GM23338 (cell line): ENCODE measurements at regions not wholly inside any gene's neighbourhood (a gene's known extent, or its start where the extent isn't known, plus 50 kb on each side); places are given as distances from the start of the nearest gene placed in this dataset.

Source experiments
- ATAC-seq: fragments of 200-7000 bp; cut with Tn5 transposase; 3 replicates; pipeline ENCODE4 v1.9.1; 2020
- DNase-seq: peaks from one replicate; pipeline ENCODE4 v3.0.0-alpha.2; 2015; ENCODE audit warnings: low spot score
- H2AFZ ChIP-seq: fragments of 200-600 bp; sonication (generic); 2 replicates; pipeline ENCODE4 v1.8.0; 2016; ENCODE audit warnings: antibody characterized with exemption, mild to moderate bottlenecking, moderate library complexity
- H3F3A ChIP-seq: fragments of 200-600 bp; sonication (generic); replicated peaks from 2 replicates; pipeline ENCODE4 v1.8.0; 2017; ENCODE audit warnings: antibody characterized with exemption, mixed run types, low read depth
- H3K27ac ChIP-seq: fragments of 200-600 bp; sonication (generic); 2 replicates; pipeline ENCODE4 v1.6.1; 2016; ENCODE audit warnings: low read depth
- H3K27me3 ChIP-seq: fragments of 200-600 bp; sonication (generic); 2 replicates; pipeline ENCODE4 v1.8.0; 2016; ENCODE audit warnings: mild to moderate bottlenecking, mixed run types, moderate library complexity; ENCODE audit not compliant: insufficient read depth
- H3K36me3 ChIP-seq: fragments of 200-600 bp; sonication (generic); 2 replicates; pipeline ENCODE4 v1.8.0; 2016; ENCODE audit warnings: mild to moderate bottlenecking; ENCODE audit not compliant: insufficient read depth
- H3K4me1 ChIP-seq: fragments of 200-600 bp; sonication (generic); 2 replicates; pipeline ENCODE4 v1.8.0; 2016; ENCODE audit warnings: mild to moderate bottlenecking, moderate library complexity; ENCODE audit not compliant: insufficient read depth
- H3K4me2 ChIP-seq: fragments of 200-600 bp; sonication (generic); 2 replicates; pipeline ENCODE4 v1.7.1; 2017; ENCODE audit warnings: mixed run types
- H3K4me3 ChIP-seq: fragments of 200-600 bp; sonication (generic); 2 replicates; pipeline ENCODE4 v1.6.1; 2016; ENCODE audit warnings: mixed run types
- H3K79me2 ChIP-seq: fragments of 200-600 bp; sonication (generic); replicated peaks from 2 replicates; pipeline ENCODE4 v1.8.0; 2017; ENCODE audit warnings: mild to moderate bottlenecking; ENCODE audit not compliant: insufficient read depth
- H3K9me2 ChIP-seq: fragments of 200-600 bp; sonication (generic); 2 replicates; pipeline ENCODE4 v1.8.0; 2017; ENCODE audit not compliant: insufficient read depth
- H4K20me1 ChIP-seq: fragments of 200-600 bp; sonication (generic); replicated peaks from 2 replicates; pipeline ENCODE4 v1.8.0; 2017; ENCODE audit warnings: mild to moderate bottlenecking; ENCODE audit not compliant: insufficient read depth
- H3K27ac Mint-ChIP-seq: 2 replicates; pipeline ENCODE4 v1.8.0; 2020; ENCODE audit warnings: inconsistent platforms, mild to moderate bottlenecking, moderate library complexity, mixed read lengths
- H3K27me3 Mint-ChIP-seq: 3 replicates; pipeline ENCODE4 v1.8.0; 2022; ENCODE audit warnings: low read depth, mild to moderate bottlenecking, moderate library complexity, mixed read lengths, inconsistent platforms; ENCODE audit not compliant: insufficient read depth, poor library complexity
- H3K36me3 Mint-ChIP-seq: 3 replicates; pipeline ENCODE4 v1.8.0; 2021; ENCODE audit warnings: low read depth, mild to moderate bottlenecking, inconsistent platforms, moderate library complexity, mixed read lengths
- H3K4me1 Mint-ChIP-seq: 3 replicates; pipeline ENCODE4 v1.8.0; 2020; ENCODE audit warnings: mild to moderate bottlenecking, inconsistent platforms, mixed read lengths
- H3K4me3 Mint-ChIP-seq: 3 replicates; pipeline ENCODE4 v1.8.0; 2021; ENCODE audit warnings: moderate library complexity, mild to moderate bottlenecking, inconsistent platforms, mixed read lengths
- H3K9me3 Mint-ChIP-seq: 3 replicates; pipeline ENCODE4 v1.8.0; 2020; ENCODE audit warnings: moderate library complexity, mild to moderate bottlenecking, inconsistent platforms, mixed read lengths
- EZH2phosphoT487 ChIP-seq: fragments of 200-600 bp; sonication (generic); IDR thresholded peaks from one replicate; pipeline ENCODE4 v1.8.1; 2018; ENCODE audit warnings: antibody characterized with exemption; ENCODE audit not compliant: unreplicated experiment
- JUNB ChIP-seq: IDR thresholded peaks from one replicate; pipeline ENCODE4 v1.6.1; 2016; ENCODE audit warnings: antibody characterized with exemption; ENCODE audit not compliant: unreplicated experiment
- STAT1 ChIP-seq: IDR thresholded peaks from one replicate; pipeline ENCODE4 v1.6.1; 2016; ENCODE audit warnings: antibody characterized with exemption; ENCODE audit not compliant: unreplicated experiment
- ZNF114 ChIP-seq: fragments of 250-450 bp; sonication (Bioruptor Pico); IDR thresholded peaks from 2 replicates; pipeline ENCODE4 v1.5.0; 2020; ENCODE audit warnings: mild to moderate bottlenecking, moderate library complexity
- TF ChIP-seq, protein P1 (sequence below): fragments of 250-450 bp; sonication (Bioruptor Pico); IDR thresholded peaks from 2 replicates; pipeline ENCODE4 v1.5.0; 2020; ENCODE audit warnings: mild to moderate bottlenecking, moderate library complexity
- TF ChIP-seq, protein P2 (sequence below), 2 experiments: fragments of 200-600 bp in 1 of 2; sonication (generic) in 1 of 2; conservative IDR thresholded peaks; 2 replicates each; pipeline versions ENCODE4 v1.5.1 to v1.6.1; 2016 to 2017; ENCODE audit warnings: antibody characterized with exemption in 2 of 2, low read depth in 2 of 2, mild to moderate bottlenecking in 2 of 2, moderate library complexity in 1 of 2

DNA sequence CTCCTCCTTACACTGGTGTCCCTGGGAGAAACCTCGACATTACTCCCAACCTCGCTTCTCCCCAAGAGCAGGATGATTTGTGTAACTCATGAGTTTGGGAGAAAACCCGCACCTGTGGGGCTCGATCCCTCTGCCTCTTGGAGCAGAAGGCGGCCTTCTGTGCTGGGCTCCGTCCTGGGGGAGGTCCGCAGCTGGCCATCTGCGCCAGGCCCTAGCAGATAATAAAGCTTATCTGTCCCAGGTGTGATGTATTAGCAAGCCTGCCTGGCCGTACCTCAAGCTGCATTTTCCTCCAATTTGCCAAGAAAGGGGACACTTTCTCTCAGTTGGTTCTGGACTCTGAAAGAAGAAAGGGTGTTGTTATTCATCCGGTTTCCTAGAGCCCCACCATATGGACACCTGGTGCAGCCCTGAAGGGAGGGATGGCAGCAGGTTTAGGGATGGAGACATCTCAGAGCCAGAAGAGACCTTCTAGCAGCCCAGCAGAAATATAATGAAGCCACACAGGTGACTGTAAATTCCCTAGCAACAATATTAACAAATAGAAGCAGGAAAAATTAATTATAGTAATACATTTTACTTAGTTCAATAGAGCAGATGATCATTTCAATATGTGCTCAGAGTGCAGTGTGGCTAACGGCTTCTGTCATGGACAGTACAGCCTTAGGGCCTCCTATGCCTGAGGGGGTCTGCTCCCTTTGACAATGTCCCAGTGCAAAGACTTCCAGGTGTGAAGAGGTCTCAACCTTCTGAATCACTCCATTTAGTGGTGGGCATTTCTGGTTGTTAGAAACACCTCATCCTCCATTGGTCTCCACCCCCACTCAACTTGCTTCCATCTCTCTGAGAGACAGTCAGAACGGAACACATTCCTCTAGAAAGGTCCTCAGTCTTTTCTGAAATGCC is 94.8 kb downstream of the CPN2 start (continued):
- TF ChIP-seq, protein P1, sequence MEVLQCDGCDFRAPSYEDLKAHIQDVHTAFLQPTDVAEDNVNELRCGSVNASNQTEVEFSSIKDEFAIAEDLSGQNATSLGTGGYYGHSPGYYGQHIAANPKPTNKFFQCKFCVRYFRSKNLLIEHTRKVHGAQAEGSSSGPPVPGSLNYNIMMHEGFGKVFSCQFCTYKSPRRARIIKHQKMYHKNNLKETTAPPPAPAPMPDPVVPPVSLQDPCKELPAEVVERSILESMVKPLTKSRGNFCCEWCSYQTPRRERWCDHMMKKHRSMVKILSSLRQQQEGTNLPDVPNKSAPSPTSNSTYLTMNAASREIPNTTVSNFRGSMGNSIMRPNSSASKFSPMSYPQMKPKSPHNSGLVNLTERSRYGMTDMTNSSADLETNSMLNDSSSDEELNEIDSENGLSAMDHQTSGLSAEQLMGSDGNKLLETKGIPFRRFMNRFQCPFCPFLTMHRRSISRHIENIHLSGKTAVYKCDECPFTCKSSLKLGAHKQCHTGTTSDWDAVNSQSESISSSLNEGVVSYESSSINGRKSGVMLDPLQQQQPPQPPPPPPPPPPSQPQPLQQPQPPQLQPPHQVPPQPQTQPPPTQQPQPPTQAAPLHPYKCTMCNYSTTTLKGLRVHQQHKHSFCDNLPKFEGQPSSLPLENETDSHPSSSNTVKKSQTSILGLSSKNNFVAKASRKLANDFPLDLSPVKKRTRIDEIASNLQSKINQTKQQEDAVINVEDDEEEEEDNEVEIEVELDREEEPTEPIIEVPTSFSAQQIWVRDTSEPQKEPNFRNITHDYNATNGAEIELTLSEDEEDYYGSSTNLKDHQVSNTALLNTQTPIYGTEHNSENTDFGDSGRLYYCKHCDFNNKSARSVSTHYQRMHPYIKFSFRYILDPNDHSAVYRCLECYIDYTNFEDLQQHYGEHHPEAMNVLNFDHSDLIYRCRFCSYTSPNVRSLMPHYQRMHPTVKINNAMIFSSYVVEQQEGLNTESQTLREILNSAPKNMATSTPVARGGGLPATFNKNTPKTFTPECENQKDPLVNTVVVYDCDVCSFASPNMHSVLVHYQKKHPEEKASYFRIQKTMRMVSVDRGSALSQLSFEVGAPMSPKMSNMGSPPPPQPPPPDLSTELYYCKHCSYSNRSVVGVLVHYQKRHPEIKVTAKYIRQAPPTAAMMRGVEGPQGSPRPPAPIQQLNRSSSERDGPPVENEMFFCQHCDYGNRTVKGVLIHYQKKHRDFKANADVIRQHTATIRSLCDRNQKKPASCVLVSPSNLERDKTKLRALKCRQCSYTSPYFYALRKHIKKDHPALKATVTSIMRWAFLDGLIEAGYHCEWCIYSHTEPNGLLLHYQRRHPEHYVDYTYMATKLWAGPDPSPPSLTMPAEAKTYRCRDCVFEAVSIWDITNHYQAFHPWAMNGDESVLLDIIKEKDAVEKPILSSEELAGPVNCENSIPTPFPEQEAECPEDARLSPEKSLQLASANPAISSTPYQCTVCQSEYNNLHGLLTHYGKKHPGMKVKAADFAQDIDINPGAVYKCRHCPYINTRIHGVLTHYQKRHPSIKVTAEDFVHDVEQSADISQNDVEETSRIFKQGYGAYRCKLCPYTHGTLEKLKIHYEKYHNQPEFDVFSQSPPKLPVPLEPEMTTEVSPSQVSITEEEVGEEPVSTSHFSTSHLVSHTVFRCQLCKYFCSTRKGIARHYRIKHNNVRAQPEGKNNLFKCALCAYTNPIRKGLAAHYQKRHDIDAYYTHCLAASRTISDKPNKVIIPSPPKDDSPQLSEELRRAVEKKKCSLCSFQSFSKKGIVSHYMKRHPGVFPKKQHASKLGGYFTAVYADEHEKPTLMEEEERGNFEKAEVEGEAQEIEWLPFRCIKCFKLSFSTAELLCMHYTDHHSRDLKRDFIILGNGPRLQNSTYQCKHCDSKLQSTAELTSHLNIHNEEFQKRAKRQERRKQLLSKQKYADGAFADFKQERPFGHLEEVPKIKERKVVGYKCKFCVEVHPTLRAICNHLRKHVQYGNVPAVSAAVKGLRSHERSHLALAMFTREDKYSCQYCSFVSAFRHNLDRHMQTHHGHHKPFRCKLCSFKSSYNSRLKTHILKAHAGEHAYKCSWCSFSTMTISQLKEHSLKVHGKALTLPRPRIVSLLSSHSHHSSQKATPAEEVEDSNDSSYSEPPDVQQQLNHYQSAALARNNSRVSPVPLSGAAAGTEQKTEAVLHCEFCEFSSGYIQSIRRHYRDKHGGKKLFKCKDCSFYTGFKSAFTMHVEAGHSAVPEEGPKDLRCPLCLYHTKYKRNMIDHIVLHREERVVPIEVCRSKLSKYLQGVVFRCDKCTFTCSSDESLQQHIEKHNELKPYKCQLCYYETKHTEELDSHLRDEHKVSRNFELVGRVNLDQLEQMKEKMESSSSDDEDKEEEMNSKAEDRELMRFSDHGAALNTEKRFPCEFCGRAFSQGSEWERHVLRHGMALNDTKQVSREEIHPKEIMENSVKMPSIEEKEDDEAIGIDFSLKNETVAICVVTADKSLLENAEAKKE (CRISPR knock-in tag): no peak
- no peak for TF ChIP-seq STAT1
- TF ChIP-seq EZH2phosphoT487: no peak
- no peak for TF ChIP-seq ZNF114 (CRISPR knock-in tag)

DNA sequence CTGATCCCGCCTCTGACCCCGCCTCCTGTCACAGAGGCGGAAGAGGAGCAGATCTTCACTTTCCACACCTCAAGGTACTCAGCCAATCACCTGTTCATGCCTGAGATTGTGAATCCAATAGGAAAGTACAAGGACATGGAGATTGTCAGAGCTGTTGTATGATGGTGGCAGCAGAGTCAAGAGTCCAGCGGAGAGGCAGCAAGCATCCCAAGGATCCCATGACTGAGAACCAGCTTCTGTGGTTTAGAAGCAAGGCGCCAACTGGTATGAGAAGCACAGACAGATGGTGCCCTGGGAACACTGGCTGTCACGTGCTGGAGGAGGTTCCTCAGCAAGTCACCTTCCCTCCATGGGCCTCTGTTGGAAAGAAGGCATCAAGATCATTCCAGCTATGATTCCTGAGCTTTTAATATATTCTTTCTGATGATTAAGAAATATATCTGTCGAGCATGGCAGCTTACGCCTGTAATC is 93.9 kb downstream of the CPN2 start:
- Histone ChIP-seq H4K20me1 (no peaks in the 10 kb centered on the region), H3K27ac (no peak overlapping the region), H3K4me1 (peaks cover 6% of the 10 kb centered on the region; the same call in 1 of the 2 replicates), H3K9me2 (no peaks in the 10 kb centered on the region), H2AFZ (no peak overlapping the region), H3K4me2 (no peak overlapping the region), H3K4me3 (no peak overlapping the region), H3K36me3 (no peaks in the 10 kb centered on the region; the same call in 1 of the 2 replicates), H3K79me2 (no peaks in the 10 kb centered on the region), H3K27me3 (no peaks in the 10 kb centered on the region), H3F3A (no peaks in the 10 kb centered on the region)
- Mint-ChIP-seq H3K27me3 (no peaks in the 10 kb centered on the region), H3K36me3 (0 out of 3 replicates have a peak, but pooled peaks cover 3% of the 10 kb centered on the region), H3K4me3 (no peak overlapping the region), H3K27ac (no peak overlapping the region), H3K9me3 (peaks cover 10% of the 10 kb centered on the region; the same call in 2 of the 3 replicates), H3K4me1 (peaks cover 10% of the 10 kb centered on the region)
- DNase-seq: no peak
- no peak for ATAC-seq
- TF ChIP-seq, protein P2, sequence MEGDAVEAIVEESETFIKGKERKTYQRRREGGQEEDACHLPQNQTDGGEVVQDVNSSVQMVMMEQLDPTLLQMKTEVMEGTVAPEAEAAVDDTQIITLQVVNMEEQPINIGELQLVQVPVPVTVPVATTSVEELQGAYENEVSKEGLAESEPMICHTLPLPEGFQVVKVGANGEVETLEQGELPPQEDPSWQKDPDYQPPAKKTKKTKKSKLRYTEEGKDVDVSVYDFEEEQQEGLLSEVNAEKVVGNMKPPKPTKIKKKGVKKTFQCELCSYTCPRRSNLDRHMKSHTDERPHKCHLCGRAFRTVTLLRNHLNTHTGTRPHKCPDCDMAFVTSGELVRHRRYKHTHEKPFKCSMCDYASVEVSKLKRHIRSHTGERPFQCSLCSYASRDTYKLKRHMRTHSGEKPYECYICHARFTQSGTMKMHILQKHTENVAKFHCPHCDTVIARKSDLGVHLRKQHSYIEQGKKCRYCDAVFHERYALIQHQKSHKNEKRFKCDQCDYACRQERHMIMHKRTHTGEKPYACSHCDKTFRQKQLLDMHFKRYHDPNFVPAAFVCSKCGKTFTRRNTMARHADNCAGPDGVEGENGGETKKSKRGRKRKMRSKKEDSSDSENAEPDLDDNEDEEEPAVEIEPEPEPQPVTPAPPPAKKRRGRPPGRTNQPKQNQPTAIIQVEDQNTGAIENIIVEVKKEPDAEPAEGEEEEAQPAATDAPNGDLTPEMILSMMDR (conservative IDR thresholded peaks at IDR 0.05; ENCODE audit: low read depth in 2 of 2): no peak
- TF ChIP-seq STAT1: no peak
- no peak for TF ChIP-seq JUNB
- TF ChIP-seq EZH2phosphoT487: no peak
